ENCODE measurements at regions not wholly inside any gene's neighbourhood (a gene's known extent, or its start where the extent isn't known, plus 50 kb on each side); places are given as distances from the start of the nearest gene placed in this dataset.

DNA sequence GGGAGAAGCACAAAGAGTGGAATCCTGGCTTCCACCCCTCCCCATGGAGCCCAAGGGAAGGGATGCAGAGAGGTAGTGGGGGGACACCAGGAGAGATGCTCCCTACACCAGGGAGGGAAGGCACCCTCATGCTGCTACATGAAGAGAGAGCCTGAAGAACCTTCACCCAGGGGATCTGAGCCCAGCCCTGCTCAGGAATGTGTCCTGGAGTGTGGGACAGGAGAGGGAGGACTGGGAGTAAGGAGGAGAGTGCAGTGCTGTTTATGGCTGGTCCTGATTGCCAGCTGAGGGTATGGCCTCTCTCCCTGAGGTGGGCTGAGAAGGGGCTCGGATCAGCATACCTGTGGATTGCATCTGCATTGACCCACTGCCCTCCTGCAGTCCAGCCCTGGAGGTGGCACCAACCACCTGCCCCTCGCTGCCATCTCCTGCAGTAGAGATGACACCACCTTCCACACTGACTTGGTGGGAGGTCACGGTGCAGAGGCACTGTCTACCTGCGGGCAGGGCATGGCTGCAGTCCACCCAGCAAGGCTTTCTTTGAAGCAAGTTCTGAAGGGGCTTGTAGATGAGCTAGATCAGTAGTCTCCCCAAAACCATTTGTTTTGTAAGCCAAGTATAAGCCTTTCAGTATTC is 114.9 kb upstream of the SLC25A48 start:
- TF ChIP-seq, protein P1, sequence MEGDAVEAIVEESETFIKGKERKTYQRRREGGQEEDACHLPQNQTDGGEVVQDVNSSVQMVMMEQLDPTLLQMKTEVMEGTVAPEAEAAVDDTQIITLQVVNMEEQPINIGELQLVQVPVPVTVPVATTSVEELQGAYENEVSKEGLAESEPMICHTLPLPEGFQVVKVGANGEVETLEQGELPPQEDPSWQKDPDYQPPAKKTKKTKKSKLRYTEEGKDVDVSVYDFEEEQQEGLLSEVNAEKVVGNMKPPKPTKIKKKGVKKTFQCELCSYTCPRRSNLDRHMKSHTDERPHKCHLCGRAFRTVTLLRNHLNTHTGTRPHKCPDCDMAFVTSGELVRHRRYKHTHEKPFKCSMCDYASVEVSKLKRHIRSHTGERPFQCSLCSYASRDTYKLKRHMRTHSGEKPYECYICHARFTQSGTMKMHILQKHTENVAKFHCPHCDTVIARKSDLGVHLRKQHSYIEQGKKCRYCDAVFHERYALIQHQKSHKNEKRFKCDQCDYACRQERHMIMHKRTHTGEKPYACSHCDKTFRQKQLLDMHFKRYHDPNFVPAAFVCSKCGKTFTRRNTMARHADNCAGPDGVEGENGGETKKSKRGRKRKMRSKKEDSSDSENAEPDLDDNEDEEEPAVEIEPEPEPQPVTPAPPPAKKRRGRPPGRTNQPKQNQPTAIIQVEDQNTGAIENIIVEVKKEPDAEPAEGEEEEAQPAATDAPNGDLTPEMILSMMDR (IDR thresholded peaks at IDR 0.05; ENCODE audit: insufficient read depth, low read length, missing control alignments): no peak
- POLR2A ChIA-PET: no interaction called here
- no peak overlapping the region for H3K4me3 ChIP-seq (ENCODE audit: low read depth, low read length)
- no peak for DNase-seq (ENCODE audit: low read depth, low spot score)
- CTCF ChIA-PET: interaction anchor here (1.4 to 1.6 kb wide), 2 partner anchors 9 to 160 kb away, joined by 3 to 4 read pairs; no protein-coding TSS in a partner anchor

DNA sequence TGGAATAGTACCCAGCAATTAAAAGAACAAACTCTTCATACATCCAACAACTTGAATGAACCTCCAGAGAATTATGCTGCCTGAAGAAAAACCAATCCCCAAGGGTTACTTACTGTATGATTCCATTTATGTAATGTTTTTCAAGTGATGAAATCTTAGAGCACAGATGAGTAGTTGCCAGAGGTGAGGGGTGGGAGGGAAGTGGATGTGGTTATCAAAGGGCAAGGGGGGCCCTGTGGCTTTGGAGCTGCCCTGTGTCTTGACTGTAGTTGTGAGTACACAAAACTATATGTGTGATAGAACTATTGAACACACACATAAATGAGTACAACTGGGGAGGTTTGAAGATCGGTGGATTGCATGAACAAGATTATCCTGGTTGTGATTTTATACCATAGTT is 115.8 kb upstream of the SLC25A48 start:
- H3K4me3 ChIP-seq (ENCODE audit: low read depth, low read length): no peak overlapping the region
- TF ChIP-seq, protein P1 (IDR thresholded peaks at IDR 0.05; ENCODE audit: insufficient read depth, low read length, missing control alignments): no peak
- POLR2A ChIA-PET: no interaction called here
- no peak for DNase-seq (ENCODE audit: low read depth, low spot score)
- CTCF ChIA-PET: interaction anchor here (1.1 kb wide), 1 partner anchor 166 kb away, joined by 4 read pairs; no protein-coding TSS in a partner anchor

DNA sequence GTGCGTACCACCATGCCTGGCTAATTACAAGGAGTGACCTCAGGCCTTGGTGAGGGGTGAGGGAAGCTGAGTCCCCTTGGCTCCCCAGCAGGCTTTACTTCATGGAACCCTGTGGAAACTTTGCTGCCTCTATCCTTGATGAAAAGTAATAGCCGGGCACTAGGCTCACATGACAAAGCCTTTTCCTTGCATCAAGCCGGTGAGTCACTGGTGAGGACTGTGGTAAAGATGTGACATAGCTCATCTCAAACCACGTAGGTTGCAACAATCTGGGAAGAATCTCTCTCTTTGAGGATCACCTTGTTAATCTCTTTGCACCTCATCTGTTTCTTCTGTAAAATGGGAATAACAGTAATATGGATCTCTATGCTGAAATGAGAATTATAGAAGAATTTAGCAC is 116.3 kb upstream of the SLC25A48 start:
- H3K4me3 ChIP-seq (ENCODE audit: low read depth, low read length): no peak overlapping the region
- TF ChIP-seq, protein P1 (IDR thresholded peaks at IDR 0.05; ENCODE audit: insufficient read depth, low read length, missing control alignments): no peak
- POLR2A ChIA-PET: no interaction called here
- DNase-seq (ENCODE audit: low read depth, low spot score): no peak
- CTCF ChIA-PET: interaction anchor here (1.1 kb wide), 1 partner anchor 166 kb away, joined by 4 read pairs; no protein-coding TSS in a partner anchor

DNA sequence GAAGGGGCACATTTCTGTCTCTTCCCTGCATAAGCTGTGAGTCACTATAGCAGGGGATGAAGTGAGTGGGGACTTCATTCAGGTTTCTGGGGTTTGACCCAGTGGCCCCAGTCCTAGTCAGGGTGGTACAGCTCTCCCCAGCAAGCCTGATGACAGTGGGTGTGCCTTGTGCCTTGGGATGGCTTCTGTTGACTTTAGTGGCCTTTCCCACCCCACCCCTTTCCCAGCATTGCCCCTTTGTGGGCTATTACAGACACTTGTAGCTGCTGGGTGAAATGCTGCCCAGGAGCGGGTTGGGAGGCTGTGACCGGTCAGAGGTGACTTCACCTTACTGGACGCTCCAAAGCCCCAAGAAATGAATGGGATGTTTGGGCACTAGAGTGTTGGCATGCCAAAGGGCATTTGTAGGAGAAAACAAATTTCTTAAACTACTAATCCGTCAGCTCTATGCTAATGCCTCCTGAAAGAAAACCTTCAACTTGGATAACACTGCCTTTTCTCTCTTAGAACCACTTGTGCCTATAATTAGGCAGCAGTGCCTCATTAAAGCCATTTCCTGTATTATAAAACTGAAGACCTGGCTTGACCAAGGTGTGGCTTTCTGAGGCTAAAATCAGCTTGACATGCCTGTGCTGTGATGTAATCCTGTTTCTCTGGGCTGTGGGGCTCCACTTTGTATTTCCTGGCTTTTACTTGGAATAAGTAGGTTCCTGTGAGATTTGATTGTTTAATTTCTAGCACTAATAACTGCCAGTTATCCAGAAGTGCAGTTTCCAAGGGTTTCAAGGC is 119.0 kb upstream of the SLC25A48 start:
- TF ChIP-seq, protein P1 (IDR thresholded peaks at IDR 0.05; ENCODE audit: insufficient read depth, low read length, missing control alignments): no peak
- no peak for DNase-seq (ENCODE audit: low read depth, low spot score)
- POLR2A ChIA-PET: no interaction called here
- CTCF ChIA-PET: no interaction called here
- no peak overlapping the region for H3K4me3 ChIP-seq (ENCODE audit: low read depth, low read length)

DNA sequence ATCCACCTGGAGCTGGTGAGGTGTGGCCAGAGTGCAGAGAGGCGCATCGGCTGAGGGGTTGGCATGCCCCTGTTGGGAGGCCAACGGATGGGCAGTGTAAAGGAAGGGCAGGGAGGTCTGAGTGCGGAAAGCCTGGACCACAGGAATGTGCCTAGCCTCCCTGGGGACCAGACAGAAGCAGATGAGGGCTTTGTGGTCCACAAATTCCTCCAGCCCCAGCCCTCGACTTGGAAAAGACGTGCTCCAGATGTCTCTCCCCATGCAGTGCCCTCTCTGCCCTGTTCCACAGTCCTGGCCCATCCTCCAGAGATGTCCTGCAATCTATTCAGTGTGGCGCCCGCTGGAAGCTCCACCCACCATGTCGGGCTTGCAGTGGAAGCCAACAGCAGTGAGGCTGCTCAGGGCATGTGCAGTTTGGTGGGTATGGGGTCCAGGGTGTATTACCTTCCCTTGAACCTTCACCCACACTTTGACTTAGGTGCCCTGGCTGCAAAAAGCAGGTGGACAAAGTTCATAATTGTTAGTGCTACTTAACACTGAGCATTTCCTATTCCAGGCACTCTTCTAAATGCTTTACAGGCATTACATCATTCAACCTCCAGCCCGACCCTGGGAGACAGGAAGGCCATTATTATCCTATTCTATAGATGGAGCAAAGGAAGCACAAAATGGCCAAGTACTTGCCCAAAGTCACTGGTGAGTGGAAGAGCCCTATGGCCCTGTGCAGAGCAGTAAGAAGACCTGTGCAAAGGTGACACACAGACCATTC is 120.2 kb upstream of the SLC25A48 start:
- ChIA-PET CTCF (no interaction called here), POLR2A (no interaction called here)
- H3K4me3 ChIP-seq (ENCODE audit: low read depth, low read length): no peak overlapping the region
- no peak for DNase-seq (ENCODE audit: low read depth, low spot score)
- TF ChIP-seq, protein P1 (IDR thresholded peaks at IDR 0.05; ENCODE audit: insufficient read depth, low read length, missing control alignments): no peak
